B cell (primary cell): ENCODE measurements at regions not wholly inside any gene's neighbourhood (a gene's known extent, or its start where the extent isn't known, plus 50 kb on each side); places are given as distances from the start of the nearest gene placed in this dataset.
"Not testable (repeated sequence)": the region's sequence is repeated elsewhere in the genome, so short reads cannot be mapped to it uniquely, and the experiment has no call there.

Source experiments
- ATAC-seq: fragments of 200-7000 bp; cut with Tn5 transposase; one replicate; pipeline ENCODE4 v1.10.0; 2021; ENCODE audit warnings: low read depth, mild to moderate bottlenecking, moderate number of reproducible peaks, moderate library complexity
- CTCF ChIA-PET: fragments of 350-600 bp; sonication (Branson Sonifier 250); formaldehyde crosslinking; loops from one replicate; lab custom pipeline; 2021; ENCODE audit warnings: antibody characterized with exemption, inconsistent platforms; lab: Charles Lee
- POLR2A ChIA-PET: fragments of 350-600 bp; sonication (Branson Sonifier 250); formaldehyde crosslinking; loops from one replicate; lab custom pipeline; 2021; ENCODE audit warnings: antibody characterized with exemption; lab: Charles Lee
- DNase-seq: peaks from one replicate; pipeline ENCODE4 v3.0.0; 2013
- H2AFZ ChIP-seq: 2 replicates; pipeline ENCODE4 v1.6.1; 2012; ENCODE audit warnings: mild to moderate bottlenecking, low read depth, low read length; ENCODE audit not compliant: insufficient read depth, poor library complexity, severe bottlenecking
- H3K27ac ChIP-seq, 2 donors: 1 replicate in 1 of 2; 2 replicates in 1 of 2; pipeline ENCODE4 v1.5.1; 2012 to 2013; ENCODE audit warnings: low read length in 2 of 2, mild to moderate bottlenecking in 2 of 2, moderate library complexity in 1 of 2
- H3K27me3 ChIP-seq, 4 experiments: fragments of 200-600 bp in 1 of 4; sonication (generic) in 1 of 4; replicated peaks in 1 of 4; 1 replicate in 2 of 4; 2 replicates in 2 of 4; pipeline versions ENCODE4 v1.6.1 to v1.7.0; 2013 to 2016; ENCODE audit warnings: low read length in 3 of 4, mild to moderate bottlenecking in 2 of 4, mixed read lengths in 1 of 4, moderate library complexity in 1 of 4; ENCODE audit not compliant: insufficient read depth in 4 of 4, control insufficient read depth in 3 of 4; ENCODE audit errors: control extremely low read depth in 1 of 4
- H3K36me3 ChIP-seq, 2 experiments: replicated peaks in 1 of 2; 1 replicate in 1 of 2; 2 replicates in 1 of 2; pipeline versions ENCODE4 v1.6.1 to v1.7.1; 2013; ENCODE audit warnings: low read length in 1 of 2; ENCODE audit not compliant: insufficient read depth in 2 of 2, control insufficient read depth in 1 of 2; ENCODE audit errors: control extremely low read depth in 1 of 2, extremely low read depth in 1 of 2
- H3K4me1 ChIP-seq, 2 donors: fragments of 200-600 bp in 1 of 2; sonication (generic) in 1 of 2; 1 replicate in 1 of 2; 2 replicates in 1 of 2; pipeline versions ENCODE4 v1.5.1 to v1.6.1; 2013 to 2017; ENCODE audit warnings: low read length in 2 of 2; ENCODE audit not compliant: control insufficient read depth in 2 of 2, insufficient read depth in 2 of 2
- H3K4me2 ChIP-seq: replicated peaks from 2 replicates; pipeline ENCODE3; 2012; ENCODE audit warnings: mild to moderate bottlenecking, low read depth, low read length; ENCODE audit not compliant: poor library complexity, severe bottlenecking
- H3K4me3 ChIP-seq, 5 experiments: fragments of 200-600 bp in 1 of 5; sonication (generic) in 1 of 5; 1 replicate in 3 of 5; 2 replicates in 2 of 5; pipeline versions ENCODE4 v1.5.1 to v1.7.0; 2011 to 2016; ENCODE audit warnings: low read length in 4 of 5, mild to moderate bottlenecking in 4 of 5, low read depth in 2 of 5, control low read depth in 1 of 5, moderate library complexity in 1 of 5; ENCODE audit not compliant: insufficient read depth in 1 of 5; ENCODE audit errors: control extremely low read depth in 1 of 5, extremely low read depth in 1 of 5
- H3K79me2 ChIP-seq: fragments of 200-600 bp; sonication (generic); one replicate; pipeline ENCODE4 v1.6.0; 2016; ENCODE audit warnings: low read length; ENCODE audit not compliant: control insufficient read depth, insufficient read depth
- H3K9ac ChIP-seq: fragments of 200-600 bp; sonication (generic); 2 replicates; pipeline ENCODE4 v1.6.1; 2017; ENCODE audit warnings: mild to moderate bottlenecking, low read length, moderate library complexity
- H3K9me3 ChIP-seq, 3 donors: one replicate each; pipeline versions ENCODE4 v1.6.1 to v1.7.1; 2013; ENCODE audit warnings: low read length in 2 of 3; ENCODE audit not compliant: control insufficient read depth in 2 of 3, insufficient read depth in 1 of 3; ENCODE audit errors: control extremely low read depth in 1 of 3
- H4K20me1 ChIP-seq: 2 replicates; pipeline ENCODE4 v1.6.0; 2012; ENCODE audit warnings: mild to moderate bottlenecking, low read length; ENCODE audit not compliant: insufficient read depth, control insufficient read depth, poor library complexity, severe bottlenecking
- H3K27ac Mint-ChIP-seq: one replicate; pipeline ENCODE4 v1.8.0; 2021; ENCODE audit warnings: mixed read lengths
- H3K27me3 Mint-ChIP-seq: one replicate; pipeline ENCODE4 v1.8.0; 2021; ENCODE audit warnings: mixed read lengths
- H3K4me1 Mint-ChIP-seq: one replicate; pipeline ENCODE4 v1.8.0; 2021; ENCODE audit warnings: mixed read lengths
- H3K4me3 Mint-ChIP-seq: one replicate; pipeline ENCODE4 v1.8.0; 2021; ENCODE audit warnings: mixed read lengths
- H3K9me3 Mint-ChIP-seq: one replicate; pipeline ENCODE4 v1.8.0; 2022; ENCODE audit warnings: mixed read lengths; ENCODE audit not compliant: insufficient read depth
- WGBS: methylation state at CpG from one replicate; pipeline ENCODE4 v1.1.5; 2013; ENCODE audit warnings: missing lambda C conversion rate; ENCODE audit not compliant: insufficient coverage; 5-methylcytosine and 5-hydroxymethylcytosine counted together
- intact Hi-C: fragments of 100-400 bp; cut with micrococcal nuclease; formaldehyde crosslinking; loops from one replicate; pipeline ENCODE4 v1.10.0; 2022

DNA sequence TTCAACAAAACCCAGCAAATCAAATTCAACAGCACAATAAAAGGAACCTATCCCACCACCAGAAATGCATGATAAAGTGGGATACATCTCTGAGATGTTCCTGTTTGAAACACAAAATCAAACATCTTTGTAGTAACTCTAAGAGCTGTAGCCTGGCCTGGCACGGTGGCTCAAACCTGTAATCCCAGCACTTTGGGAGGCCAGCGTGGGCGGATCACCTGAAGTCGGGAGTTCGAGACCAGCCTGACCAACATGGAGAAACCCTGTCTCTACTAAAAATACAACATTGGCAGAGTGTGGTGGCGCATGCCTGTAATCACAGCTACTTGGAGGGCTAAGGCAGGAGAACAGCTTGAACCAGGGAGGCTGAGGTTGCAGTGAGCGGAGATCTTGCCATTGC, 202.8 kb upstream of the POTEB2 start:
- H4K20me1 ChIP-seq, H3K27ac Mint-ChIP-seq, ATAC-seq, H3K4me1 ChIP-seq, H3K4me1 Mint-ChIP-seq, intact Hi-C loops, H3K4me3 Mint-ChIP-seq, H3K27me3 ChIP-seq, H3K9ac ChIP-seq, H3K9me3 ChIP-seq, H3K27ac ChIP-seq, H3K27me3 Mint-ChIP-seq, H3K4me2 ChIP-seq, H2AFZ ChIP-seq, H3K79me2 ChIP-seq, DNase-seq, H3K9me3 Mint-ChIP-seq, H3K4me3 ChIP-seq, POLR2A ChIA-PET, H3K36me3 ChIP-seq, CTCF ChIA-PET: not testable (repeated sequence)
- WGBS, result no CpG with 5 or more reads among the region's 7 CpGs

DNA sequence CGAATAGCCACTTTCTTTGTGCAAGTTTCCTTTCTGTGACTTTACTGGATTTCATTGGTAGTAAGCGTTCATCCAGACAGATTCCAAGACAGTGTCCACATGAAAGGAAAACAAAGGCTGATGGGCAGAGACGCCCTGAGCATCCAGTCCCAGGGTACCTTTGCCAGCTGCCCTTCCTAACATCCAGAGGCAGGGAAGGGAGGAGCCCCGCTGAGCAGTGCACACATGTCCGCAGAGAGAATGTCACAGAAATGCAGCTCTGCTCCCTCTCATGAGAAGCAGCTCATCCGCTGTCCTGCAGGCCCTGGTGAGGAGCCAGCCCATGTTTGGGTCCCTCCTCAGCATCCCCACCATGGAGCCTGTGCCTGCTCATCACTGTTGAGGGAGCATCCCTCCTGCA, 197.4 kb upstream of the POTEB2 start:
- H2AFZ ChIP-seq, POLR2A ChIA-PET, H3K27me3 Mint-ChIP-seq, CTCF ChIA-PET, H3K9ac ChIP-seq, H3K27me3 ChIP-seq, H3K9me3 Mint-ChIP-seq, DNase-seq, ATAC-seq, intact Hi-C loops, H3K4me1 ChIP-seq, H4K20me1 ChIP-seq, H3K36me3 ChIP-seq, H3K4me3 ChIP-seq, H3K9me3 ChIP-seq, H3K27ac ChIP-seq, H3K27ac Mint-ChIP-seq, H3K79me2 ChIP-seq, H3K4me3 Mint-ChIP-seq, H3K4me1 Mint-ChIP-seq, H3K4me2 ChIP-seq: not testable (repeated sequence)
- WGBS, result 91% methylated on average over 5 of the region's 6 CpGs

GRCh38 chr15:21062619-21063163, 196.6 kb upstream of the POTEB2 start:
- 82% methylated on average over 3 of the region's 6 CpGs for WGBS
- H3K79me2 ChIP-seq, H3K4me3 ChIP-seq, H3K9me3 ChIP-seq, H3K36me3 ChIP-seq, H2AFZ ChIP-seq, H3K9ac ChIP-seq, H3K4me1 ChIP-seq, H3K27ac ChIP-seq, H3K9me3 Mint-ChIP-seq, H3K4me2 ChIP-seq, H4K20me1 ChIP-seq, H3K27ac Mint-ChIP-seq, H3K4me1 Mint-ChIP-seq, POLR2A ChIA-PET, intact Hi-C loops, H3K27me3 Mint-ChIP-seq, CTCF ChIA-PET, H3K4me3 Mint-ChIP-seq, H3K27me3 ChIP-seq, ATAC-seq: not testable (repeated sequence)
- peak; percentile 20 for DNase-seq

- H3K4me2 ChIP-seq, H3K4me3 Mint-ChIP-seq, H3K4me3 ChIP-seq, DNase-seq, CTCF ChIA-PET, POLR2A ChIA-PET, H3K4me1 ChIP-seq, H4K20me1 ChIP-seq, H3K36me3 ChIP-seq, ATAC-seq, H3K79me2 ChIP-seq, H3K27ac Mint-ChIP-seq, H2AFZ ChIP-seq, intact Hi-C loops, H3K9me3 Mint-ChIP-seq, H3K27me3 Mint-ChIP-seq, H3K9me3 ChIP-seq, H3K9ac ChIP-seq, H3K4me1 Mint-ChIP-seq, H3K27me3 ChIP-seq, H3K27ac ChIP-seq: not testable (repeated sequence)
- no CpG with 5 or more reads among the region's 5 CpGs for WGBS
Observed at GRCh38 chr15:21051866-21052265, 185.8 kb upstream of the POTEB2 start.
